Stimulated activated CD8-positive, alpha-beta memory T cell treated with anti-CD3 and anti-CD28 coated beads, Interleukin-7, amount 100 ng/mL, for 24 hours (primary cell): ENCODE measurements at regions not wholly inside any gene's neighbourhood (a gene's known extent, or its start where the extent isn't known, plus 50 kb on each side); places are given as distances from the start of the nearest gene placed in this dataset.

Experiments
- DNase-seq: peaks from one replicate; pipeline ENCODE4 v3.0.0-alpha.2; 2020; ENCODE audit warnings: low read depth

DNA sequence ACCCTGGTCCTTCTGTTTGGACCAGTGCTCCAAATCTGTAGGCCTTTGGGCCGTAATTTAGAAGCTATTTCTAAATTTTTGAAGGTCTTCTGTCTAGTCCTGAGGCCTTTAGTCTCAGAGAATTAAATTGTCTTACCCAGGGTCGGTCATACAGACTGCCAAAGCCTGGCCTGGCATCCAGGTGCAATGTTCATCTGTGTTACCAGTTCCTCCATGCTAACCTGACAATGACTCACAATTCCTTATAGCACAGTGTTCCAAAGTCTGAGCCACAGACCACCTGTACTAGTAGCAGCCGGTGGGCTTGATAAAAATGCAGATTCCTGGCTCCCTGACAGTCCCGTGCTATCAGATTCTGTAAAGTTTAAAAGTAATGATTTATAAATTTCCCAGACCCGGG is 77.7 kb upstream of the MAP4K3 start:
- DNase-seq: no peak

DNA sequence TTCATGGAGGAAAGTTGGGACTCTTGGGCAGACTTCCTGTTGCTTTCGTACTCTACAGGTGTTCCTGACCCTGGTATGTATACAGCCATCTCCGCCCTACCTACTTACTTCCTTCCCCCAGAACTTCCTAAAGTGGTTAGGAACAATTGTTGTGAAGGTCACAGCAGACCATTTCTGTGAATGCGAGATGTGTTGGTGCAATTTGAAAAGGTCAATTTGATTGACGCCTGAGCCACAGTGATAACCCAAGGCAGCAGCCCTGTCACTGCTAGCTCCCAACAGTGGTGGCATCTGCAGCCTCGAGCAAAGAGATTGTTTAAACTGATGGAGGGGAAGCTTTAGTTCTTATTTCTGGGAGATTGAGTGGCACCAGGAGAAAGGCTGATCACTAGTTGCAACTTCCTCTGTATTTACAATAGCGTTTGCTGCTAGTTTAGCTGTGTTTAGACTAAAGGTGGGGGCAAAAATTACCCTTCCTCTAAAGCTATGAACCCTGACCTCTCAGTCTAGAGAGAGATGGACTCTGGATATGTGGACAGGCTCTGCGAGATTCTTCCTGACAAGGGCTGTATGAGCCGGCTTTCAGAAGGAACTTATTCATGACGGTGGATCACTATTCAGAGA is 78.3 kb upstream of the MAP4K3 start:
- no peak for DNase-seq

- no peak for DNase-seq
Observed at GRCh38 chr2:39515897-39516346, 78.8 kb upstream of the MAP4K3 start.

DNA sequence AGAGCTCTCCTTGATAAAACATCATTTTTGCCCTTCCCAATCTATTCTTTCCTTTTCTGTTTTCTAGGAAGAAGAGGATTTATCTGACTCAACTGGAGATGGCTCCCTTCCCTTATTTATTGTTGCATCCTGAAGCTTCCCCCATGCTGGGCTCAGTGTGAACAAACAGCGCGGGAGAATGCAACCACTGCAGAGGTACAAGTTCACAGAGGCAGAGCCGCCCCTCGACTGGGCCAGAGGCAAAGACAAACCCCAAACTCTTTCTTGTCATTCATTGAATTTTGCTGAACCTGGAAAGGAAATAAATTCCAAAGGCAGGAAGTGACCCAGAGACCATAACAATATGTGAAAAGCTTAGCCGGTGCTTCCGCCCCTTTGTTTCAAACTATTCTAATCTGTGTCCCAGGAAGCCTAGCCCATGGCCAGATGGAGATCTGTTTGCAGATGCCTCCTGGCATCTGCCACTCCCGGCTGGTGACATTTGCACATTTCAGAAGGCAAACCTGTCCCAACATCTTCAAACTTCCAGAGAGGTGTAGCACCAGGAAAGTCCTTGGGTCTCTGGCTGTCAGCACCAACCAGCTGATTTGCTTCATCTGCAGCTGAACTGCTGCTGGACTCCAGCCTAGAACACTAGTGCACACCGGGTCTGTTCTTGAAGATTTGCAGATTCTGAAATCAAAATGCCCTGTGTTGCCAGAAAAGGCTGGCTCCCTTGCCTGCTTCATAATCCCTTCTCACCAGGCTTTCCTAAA is 79.4 kb upstream of the MAP4K3 start:
- DNase-seq: no peak

- no peak for DNase-seq
Observed at GRCh38 chr2:39517102-39517436, 80.0 kb upstream of the MAP4K3 start.

DNA sequence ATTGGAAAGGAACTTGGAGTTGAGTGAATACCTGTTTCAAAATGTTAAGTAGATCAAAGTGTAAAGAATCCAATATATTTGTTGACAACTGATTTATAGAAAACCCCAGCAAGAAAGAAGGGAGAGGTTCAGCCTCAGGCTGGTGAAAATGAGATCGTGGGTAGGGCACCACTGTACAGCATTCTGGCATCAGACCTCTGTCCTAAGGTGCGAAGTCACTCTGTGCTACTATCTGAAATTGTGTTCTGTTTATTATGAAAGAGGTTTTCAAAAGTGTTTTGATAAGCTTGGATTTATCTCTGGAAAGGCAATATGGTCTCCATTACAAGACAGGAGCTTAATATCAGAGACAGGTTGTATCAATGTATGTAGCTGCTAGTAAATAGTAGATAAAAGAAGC is 80.5 kb upstream of the MAP4K3 start:
- no peak for DNase-seq

DNA sequence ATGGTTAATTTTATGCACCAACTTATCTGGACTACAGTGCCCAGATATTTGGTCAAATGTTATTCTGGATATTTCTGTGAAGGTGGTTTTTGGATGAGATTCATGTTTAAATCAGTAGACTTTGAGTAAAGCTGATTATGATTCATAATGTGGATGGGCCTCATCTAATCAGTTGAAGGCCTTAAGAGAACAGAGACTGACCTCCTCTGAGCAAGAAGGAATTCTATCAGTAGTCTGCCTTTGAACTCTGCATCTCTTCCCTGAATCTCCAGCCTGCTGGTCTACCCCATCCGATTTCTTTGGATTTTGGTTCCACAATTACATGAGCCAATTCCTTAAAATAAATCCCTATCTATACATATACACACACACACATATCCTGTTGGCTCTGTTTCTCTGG is 82.8 kb upstream of the MAP4K3 start:
- no peak for DNase-seq

DNA sequence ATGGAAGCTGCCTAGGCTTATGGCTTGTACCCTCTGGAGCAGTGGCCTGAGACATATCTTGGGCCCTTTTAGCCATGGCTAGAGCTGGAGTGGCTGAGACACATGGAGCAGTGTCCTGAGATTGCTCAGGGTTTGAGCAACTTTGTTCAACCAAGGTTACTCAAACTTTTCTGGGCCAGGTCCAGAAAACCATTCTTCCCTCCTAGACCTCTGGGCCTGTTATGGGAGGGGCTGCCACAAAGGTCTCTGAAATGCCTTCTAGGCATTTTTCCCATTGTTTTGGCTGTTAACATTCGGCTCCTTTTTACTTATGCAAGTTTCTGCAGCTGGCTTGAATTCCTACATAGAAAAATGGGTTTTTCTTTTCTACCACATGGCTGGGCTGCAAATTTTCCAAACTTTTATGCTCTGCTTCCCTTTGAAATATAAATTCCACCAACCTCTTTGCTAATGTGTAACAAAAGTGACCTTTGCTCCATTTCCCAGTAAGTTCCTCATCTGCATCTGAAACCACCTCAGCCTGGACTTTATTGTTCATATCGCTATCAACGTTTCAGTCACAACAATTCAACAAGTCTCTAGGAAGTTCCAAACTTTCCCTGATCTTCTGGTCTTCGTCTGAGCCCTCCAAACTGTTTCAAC is 84.9 kb upstream of the MAP4K3 start:
- no peak for DNase-seq

DNA sequence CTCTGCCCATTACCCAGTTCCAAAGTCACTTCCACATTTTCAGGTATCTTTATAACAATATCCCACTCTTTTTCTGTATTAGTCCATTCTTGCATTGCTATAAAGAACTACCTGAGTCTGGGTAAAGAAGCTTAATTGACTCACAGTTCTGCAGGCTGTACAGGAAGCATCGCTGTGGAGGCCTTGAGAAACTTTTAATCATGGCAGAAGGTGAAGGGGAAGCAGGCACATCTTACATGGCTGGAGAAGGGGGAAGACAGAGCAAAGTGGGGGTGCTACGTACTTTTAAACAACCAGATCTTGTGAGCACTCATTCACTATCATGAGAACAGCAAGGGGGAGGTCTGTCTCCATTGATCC is 85.4 kb upstream of the MAP4K3 start:
- DNase-seq: no peak

DNA sequence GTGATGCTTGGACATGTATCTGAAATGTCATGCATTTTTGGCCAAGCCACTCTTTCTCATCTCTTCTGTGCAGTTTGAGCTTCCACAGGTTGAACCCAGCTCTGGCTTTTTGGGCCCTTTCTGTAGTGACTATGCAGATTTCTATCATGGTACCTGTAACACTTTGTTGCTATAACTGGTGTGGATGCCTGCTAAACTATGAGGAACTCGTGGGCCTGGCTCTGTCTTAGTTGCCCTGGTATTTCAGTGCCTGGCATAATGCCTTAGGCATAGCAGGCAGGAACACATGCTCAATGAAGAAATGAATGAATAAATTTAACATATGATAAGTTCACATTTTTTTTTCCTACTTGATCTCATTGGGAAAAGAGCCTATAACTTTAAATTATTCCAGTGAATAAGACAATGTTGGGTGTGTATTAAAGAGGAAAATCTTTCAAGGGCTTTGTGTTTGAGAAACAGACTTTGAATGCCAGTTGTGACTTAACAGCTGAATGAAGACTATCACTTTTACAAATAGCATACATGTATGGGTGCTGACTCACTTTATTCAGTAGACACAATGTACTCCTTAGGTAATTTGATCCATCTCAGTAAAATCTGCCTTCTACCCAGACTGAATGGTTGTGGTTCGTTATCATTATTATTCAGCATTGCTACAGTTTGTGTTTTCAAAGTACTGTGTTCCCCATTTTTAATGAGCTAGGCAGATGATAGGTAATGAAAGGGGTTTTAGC is 86.4 kb upstream of the MAP4K3 start:
- no peak for DNase-seq

GRCh38 chr2:39524061-39524460 is 87.0 kb upstream of the MAP4K3 start:
- DNase-seq: no peak

DNA sequence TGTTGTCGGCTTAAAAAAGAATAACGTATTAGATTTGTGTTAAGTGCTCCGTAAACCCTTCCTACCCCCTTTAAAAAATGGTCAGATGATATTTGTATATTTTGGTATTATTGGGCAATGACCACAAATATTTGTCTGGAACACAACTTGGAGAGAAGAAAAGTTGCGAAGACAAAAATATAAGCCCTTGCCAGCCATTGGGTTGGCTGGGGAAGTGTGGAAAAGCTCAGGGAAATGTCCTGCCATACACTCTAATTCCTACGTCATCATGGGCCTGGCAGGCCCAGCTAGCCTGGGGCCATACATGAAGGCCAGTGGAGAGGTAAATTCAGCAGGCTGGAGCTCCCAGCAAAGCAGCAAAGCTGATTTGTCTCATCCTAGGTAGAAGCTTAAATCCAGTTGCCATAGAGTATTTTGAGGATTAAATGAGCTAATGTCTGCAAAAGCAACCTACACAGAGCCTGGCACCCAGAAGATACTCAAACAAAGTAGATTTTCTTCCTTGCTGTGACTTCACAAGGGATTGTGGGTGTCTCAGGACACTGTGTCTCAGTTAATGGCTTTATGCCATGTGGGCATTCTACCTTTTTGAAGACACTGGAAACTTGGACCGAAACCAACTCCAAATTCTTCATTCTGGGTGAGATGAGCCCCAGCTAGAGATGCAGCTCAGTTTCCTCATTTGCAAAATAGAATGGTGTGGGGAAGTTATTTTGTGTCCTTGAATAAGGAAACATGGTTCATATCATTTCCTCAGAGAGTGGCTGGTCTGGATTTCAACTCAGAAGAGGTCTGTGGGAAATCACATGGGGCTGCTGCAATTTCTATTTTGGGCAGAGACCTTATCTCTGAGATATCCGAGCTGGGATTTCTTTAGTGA is 87.9 kb upstream of the MAP4K3 start:
- no peak for DNase-seq

- no peak for DNase-seq
Observed at GRCh38 chr2:39525636-39526412, 88.7 kb upstream of the MAP4K3 start.

DNA sequence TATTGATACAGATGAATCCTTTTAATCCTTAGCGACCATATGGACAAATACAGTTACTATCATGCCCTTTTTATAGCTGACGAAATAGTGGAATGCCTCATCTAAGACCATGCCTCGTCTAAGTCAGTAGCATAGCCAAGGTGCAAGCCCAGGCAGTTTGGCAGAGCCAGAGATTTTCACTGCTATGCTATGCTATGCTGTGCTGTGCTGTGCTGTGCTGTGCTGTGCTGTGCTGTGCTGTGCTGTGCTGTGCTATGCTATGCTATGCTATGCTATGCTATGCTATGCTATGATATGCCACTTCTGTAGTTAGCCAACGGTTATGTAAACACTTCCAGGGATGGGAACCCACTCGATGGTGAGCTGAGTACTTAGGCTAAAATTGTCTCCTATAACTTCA is 91.6 kb upstream of the MAP4K3 start:
- DNase-seq: no peak

DNA sequence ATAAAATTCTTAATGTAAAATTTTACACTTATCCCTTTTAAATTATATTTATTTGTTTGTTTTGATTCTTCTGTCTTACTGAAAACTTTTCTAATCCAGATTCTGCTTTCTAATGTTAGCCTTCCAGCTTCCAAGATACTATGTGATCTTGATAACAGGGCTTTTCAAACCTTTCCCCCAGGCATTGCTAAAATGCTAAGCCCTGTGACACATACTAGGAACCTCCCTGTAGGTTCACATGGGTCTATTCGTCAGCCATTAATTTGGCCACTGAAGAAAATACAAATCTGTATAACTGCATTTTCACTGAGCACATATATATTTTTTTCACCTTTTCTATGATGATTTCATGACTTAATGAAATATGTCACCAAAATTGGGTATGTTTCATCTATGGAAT is 92.8 kb upstream of the MAP4K3 start:
- no peak for DNase-seq

DNA sequence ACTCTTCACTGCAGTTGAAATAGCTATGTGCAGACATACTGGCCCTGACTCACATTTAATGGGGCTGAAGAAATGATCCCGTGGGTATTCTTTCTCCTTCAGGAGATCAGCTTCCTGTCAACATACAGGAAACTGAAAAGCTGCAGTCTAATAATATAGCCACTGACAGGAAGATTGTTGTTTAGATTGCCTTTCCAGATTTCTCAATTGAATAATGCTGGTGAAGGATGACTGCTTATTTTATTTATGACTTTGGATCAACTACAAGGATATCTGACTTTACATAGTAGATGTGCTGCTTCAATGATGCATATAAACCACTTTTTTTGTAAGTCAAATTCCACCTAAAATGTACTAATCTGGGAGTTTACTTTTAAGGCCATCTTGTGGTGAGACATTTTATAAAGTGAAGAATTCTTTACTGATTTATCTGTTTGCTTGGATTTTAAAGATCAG is 93.4 kb upstream of the MAP4K3 start:
- no peak for DNase-seq

GRCh38 chr2:39531220-39531777 is 94.2 kb upstream of the MAP4K3 start:
- no peak for DNase-seq

DNA sequence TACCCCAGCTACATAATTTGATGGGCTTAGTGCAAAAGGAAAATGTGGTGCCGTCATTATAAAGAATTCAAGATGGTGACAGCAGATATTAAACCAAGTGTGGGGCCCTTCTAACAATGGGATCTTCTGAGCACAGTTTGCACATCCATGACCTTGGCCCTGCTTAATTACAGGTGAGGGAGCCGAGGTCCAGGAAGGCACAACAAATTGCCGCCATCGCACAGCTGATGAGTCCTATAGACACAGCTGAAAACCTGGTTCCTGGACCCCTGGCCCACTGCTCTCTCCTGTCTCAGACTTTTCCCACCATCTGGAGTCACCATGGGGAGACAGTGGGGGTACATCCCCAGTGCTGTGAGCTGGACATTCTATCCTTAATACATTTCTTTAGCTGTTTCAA is 95.8 kb upstream of the MAP4K3 start:
- no peak for DNase-seq

- DNase-seq: no peak
Observed at GRCh38 chr2:39534095-39534711, 97.1 kb upstream of the MAP4K3 start.

GRCh38 chr2:39535636-39536185 is 98.6 kb upstream of the MAP4K3 start:
- DNase-seq: no peak
